AG08395 (cell line): ENCODE measurements at regions not wholly inside any gene's neighbourhood (a gene's known extent, or its start where the extent isn't known, plus 50 kb on each side); places are given as distances from the start of the nearest gene placed in this dataset.
"Not testable (repeated sequence)": the region's sequence is repeated elsewhere in the genome, so short reads cannot be mapped to it uniquely, and the experiment has no call there.

Source experiments
- DNase-seq: peaks from one replicate; pipeline ENCODE4 v3.0.0; 2012; ENCODE audit warnings: mixed read lengths, low spot score

DNA sequence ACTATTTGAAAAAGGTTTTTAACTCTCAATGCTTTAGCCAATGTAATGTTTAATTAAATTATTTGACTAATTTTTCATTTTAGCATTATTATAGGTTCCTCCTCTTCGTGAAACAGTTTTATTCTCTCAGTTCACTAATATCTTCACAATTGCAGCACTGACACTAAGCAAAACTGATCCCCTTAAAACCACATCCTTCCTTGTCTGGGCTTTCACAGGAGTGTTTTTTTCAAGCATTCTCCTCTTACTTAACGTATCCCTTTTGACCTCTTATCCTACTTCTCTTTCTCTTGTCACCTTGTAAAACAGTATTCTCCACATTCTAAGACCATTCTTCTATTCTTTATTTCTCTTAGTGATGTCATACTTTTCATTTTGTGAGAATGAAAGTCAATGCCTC, 112.8 kb downstream of the DSC3 start:
- DNase-seq, result no peak

DNA sequence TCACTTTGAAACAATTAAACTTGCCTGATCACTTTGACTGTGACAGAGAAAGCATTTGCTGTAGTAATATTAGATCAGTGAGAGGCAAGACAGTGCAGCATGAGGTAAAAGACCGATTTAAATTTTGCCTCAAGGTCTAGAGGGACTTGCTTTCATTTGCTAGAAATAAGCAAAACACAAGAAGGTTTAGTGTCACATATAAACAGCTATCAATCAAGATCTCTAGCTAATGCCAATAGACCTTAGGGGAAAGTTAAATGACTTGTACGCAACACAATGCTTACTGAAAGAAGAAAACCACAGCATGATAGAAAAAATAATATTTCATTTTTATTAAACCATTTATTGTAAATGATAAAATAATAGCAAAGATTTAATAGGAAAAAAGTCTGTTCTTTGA, 113.5 kb downstream of the DSC3 start:
- DNase-seq, result no peak

DNA sequence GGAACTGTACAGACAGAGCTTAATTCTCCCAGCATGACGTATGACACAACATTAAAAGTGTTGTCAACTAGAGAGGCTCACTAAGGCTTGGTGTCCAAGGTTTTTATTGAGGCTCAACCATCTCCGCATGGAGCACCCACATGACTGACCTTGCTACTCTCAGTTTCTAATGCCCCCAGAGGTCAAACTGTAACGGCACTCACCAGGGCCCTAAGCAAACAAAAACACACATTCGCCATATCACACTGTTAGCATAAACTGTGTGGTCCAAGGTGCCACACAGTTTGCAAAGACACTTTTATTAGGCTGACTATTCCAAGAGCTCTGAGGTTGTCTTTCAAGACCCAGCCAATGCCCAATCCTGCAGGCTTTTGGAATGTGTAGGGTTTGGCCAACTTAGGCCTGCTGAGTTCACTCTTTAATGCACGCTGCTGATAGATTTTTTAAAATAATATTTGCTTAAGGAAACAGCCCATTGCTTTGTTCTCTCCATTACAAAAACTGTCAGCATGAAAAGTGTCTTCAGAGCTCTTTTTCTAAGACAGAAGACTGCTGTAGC, 114.9 kb downstream of the DSC3 start:
- no peak for DNase-seq

DNA sequence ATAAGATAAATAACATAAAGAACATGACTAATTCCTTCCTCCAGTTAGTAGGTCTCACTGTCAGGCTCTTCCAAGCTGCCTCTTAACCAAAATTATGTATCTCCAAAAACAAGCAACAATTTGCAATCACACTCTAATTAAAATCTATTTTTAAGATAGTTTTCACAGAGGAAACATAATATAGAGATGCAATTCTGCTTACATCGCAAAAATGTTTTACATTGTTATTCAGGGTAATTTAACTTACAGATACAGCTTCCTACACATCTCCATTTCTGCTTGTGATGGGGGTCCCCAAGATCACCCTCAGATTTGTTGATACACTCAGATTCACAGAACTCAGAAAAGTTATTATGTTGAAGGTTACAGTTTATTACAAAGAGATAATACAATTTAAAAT, 115.5 kb downstream of the DSC3 start:
- no peak for DNase-seq

DNA sequence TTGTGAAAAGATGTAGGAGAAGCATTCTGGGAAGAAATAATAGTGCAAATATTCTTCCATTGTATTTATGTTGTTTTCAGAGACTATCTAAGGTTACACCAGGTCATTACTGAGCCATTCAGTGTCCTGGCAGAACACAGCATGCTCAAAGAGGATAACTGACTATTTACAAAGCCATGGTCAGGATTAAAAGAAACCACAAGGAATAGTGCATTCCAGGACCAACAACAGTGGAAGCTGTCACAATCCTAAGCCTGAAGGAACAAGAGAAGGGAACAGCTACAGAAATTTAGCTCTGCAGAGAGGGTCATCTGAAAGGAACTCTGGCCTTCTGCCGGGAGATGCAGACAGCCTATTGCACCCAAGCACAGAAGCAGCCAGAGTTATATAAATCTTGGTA, 116.7 kb downstream of the DSC3 start:
- DNase-seq, result no peak

DNA sequence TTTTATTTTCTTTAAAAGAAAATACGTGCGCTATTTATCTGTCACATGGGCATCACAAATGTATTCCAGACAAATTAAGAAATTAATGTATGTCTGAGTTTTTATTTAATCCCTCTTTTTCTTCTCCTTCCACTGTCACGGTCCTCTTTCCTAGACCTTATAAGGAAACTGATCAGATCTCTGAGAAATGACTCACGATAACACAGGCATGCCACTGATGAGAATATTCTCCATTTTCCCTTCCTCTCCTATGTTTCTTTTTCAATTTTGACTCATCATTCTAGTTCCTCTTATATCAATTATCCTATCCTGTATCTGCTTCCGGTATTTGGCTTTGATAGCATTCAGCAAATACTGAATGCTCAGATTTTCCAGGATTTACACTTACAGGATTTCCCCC, 121.8 kb downstream of the DSC3 start:
- no peak for DNase-seq

DNA sequence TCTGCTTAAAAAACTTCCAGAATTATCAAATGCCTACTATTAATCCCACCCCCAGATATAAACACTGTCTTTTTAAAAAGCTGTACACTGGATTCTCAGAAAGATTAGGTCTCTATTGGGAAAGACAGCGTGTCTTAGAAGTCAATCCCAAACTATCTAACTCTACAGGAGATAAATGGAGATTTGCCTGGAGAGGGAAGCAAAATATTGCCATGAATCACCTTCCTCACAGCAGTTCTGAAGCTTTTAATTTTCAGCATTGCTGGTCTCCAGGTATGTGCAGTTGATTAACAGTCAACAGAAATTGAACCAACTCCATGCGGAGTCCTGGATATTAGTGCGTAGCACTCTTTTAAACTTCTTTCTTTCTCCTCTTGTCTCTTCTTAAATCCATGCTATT, 122.2 kb downstream of the DSC3 start:
- DNase-seq, result no peak

DNA sequence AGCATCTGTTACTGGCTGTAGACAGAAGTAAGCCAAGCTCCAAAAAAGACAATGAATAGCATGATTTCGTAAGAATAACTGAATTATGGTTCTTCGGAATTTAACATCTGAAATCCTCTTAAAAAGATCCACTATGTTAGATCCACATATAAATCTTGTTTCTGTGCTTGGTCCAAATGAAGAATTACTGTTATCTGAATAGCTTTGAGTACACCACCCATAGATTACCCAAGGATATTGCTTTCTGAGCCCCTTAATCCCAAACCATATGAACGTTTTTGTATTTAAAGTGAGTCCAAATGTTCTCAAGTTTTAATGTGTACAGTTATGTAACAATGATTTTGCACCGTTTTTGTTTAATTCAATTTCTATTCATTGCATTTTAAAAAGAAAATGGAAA, 124.9 kb downstream of the DSC3 start:
- DNase-seq, result no peak

DNA sequence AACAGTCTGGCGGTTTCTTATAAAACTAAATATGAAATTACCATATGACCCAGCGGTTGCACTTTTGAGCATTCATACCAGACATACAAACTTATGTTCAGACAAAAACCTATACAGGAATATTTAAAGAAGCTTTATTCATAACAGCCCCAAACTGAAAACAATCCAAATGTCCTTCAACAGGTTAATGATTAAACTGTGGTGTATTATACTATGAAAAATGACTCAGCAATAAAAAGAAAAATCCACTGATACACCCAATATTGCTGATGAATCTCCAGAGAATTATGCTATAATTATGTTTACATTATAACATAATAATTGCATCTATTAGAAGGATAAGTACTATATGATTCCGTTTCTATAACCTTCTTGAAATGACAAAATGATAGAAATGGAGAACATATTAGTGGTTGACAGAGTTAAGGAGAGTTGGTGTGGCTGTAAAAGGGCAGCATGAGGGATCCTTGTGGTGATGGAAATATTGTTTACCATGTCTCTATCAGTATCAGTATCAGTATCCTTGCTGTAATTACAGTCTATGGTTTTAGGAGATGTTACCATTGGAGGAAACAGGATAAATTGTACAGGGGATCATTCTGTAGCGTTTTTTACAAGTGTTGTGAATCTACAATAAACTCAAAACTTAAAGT, 127.1 kb downstream of the DSC3 start:
- no peak for DNase-seq

DNA sequence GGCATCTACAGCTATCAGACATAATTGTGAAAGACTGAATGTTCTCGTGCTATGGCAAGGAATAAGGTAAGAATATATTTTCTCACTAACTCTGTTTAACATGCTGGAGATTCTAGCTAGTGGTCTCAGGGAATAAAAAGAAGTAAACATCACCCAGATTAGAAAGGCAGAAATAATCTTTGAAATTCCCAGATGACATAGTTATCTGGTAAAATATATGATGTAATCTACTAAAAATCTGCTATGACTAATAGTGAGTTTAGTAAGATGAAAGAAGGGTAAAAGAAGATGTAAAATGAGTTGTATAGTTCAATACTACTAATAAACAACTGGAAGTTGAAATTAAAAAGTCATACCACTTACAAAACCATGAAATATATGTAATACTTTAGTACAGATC, 134.2 kb downstream of the DSC3 start:
- DNase-seq, result no peak

DNA sequence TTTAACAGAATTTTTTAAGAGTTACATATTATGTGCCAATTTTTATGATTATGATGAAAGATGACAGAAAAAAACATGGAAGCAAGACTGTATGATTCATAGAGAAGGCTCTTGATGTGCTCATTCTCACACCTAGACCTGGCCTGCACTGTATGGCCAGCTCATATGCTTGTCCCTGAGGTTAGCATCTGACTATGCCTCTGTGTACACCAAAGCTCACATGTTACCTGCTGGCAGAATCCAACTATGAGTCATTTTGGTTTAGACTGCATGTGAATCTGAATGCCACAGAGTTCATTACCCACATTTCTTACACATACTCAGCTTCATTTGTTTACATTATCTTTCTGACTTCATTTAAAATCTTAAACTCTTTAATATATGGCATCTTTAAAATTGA, 139.0 kb downstream of the DSC3 start:
- no peak for DNase-seq

DNA sequence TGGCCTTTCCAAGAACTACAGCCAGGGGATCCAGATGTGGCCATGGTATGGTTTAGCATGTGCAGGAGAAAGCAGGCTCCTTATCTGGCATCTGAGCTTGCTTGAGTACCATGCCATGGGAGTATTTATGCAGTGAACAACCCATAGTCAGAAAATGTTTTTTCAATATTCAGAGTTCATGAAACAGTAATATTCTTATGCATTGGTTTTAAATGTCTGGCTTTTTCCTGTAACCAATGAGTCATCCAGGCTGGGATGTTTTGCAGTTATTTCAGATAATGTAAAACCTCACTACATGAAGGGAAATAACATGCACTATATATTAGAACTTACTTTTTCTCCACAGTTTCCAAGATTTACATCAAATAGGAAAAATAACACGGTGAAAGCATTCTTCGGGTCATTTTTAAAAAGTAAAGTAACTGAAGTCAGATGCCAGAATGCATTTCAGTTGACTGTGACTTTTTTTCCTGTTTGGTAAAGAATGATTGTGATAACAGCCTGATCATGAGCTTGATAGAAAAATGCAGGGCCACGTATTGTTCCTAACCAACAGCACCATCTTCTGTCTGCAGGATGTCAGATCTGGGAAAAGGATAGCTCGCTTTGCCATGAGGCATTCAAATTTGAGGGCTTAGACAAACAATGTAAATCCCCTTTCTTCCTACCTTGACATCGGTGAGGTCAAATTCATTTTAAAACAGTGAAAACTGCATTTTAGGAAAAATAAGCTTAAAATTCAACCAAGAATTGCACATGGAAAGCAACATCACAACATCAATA, 152.8 kb downstream of the DSC3 start:
- DNase-seq, result no peak

DNA sequence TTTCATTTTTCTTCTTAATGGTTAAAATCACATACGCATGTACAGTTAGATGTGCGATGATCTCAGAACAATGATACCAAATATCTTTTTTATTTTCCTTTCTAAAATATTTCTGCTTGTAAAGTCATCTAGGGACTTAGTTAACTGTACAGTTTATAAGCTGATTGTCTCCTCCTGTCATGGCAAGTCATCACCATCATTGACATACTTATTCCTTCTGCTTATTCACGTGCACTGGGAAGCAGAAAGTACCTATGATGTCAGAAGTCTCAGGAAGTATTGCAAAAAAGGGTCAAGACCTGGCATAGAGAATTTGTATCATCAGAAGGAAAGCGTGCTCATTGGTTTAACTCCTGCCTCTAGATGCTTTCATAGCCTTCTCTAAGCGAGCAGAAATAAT, 154.2 kb downstream of the DSC3 start:
- DNase-seq, result no peak

DNA sequence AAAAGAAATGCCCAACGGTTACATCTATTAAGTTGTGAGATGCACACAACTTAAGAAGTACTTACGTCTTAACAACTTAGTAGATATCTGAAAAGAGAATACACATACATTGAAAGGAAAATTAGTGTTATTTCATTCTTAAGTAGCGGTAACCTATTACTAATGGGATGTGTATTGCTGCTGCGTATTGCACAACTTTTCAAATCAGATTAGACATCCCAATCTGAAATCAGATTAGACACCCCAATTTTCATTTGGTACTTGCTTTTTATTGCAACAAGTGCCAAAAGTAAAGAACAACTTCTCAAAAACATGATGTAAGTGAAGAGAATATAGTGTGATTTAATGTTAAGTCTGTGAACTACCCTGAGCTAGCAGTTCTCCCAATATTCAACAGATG, 155.5 kb downstream of the DSC3 start:
- DNase-seq, result no peak

DNA sequence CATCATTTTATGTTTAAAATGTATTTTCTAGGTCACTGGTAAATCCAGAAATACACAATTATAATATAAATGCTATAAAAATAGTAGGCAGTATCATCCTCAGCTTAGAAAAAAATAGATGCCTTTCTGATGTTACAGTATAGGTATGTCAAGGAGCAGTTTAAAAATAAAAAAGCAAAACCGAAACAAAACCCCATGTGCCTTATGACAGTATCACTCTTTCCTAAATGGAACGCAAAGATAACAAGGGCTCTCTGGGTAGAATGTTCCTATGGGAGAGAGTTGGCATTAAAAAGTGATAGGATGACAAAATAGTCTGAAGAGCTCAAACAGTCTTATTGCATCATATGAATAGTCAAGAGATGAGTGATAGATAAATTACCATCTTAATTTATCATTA, 172.1 kb downstream of the DSC3 start:
- DNase-seq, result no peak

DNA sequence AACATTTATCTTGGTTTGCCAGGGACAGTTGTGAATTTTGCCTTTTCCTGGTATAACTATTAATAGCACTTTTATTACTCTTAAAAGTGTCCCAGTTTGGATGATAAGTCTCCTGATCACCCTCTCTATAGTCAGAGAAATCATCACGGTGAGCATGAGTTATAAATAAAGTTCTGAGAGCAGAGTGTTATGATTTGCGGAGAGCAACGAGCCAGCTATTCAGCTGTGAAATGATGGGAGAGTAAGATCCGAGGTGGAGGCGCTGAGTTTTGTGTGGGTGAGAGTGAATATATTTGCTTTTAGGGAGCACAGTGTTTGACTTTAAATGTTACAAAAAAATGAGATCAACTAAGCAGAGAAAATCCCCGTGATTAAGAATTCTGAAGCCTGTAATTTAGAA, 179.6 kb downstream of the DSC3 start:
- no peak for DNase-seq

DNA sequence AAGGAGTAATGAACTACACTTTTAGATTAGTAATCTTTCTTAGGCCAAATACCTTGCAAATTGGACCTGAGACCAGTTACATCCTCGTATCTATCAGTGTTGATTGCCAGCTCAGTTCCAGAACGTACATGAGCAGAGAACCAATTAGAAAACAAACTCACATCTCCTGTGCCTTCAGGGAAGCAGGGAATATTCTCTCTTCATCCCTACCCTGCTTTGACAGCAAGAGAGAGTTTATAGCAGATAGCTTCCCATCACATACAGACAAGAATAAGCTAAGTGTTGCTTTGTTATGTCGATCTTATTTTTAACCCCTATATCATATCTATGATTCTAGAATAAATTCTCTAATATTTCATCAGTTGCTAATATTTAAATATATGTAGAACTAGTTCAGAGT, 181.8 kb downstream of the DSC3 start:
- DNase-seq, result no peak

DNA sequence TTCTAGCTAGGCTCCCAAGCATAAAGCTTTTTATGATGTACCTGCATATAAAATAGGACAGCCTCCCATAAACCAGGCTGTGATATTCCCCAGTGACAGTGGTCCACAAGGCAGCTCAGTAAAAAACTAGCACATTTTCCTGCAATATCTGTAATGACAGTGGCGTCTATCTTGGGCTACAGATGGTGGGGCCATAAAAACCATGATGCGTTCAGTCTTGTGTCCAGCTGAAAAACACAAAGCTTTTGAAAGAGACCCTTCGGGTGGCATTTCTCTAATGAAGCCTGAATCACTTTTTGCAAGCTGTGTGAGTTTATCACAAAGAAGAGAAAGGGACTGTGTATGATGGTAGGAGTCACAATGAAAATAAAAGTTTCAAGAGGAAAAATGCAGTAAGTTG, 183.5 kb downstream of the DSC3 start:
- no peak for DNase-seq

DNA sequence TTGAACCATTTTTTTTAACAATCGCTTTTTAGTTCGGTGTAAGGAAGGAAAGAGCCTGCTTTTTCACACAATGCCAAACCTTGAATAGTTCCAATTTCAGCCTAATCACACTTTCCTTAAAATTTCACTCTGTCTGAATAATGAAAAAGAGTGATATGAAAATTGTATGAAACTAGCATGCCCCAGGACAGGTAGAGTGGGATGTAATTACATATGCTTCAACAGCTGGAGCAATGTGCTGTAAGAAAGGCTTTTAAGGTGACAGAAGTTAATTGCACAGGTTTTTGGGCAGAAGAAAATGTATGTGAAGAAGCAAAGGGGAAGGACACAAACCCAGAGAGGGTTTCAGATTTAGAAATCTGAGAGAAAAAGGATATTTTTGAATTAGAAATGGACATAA, 184.0 kb downstream of the DSC3 start:
- no peak for DNase-seq

DNA sequence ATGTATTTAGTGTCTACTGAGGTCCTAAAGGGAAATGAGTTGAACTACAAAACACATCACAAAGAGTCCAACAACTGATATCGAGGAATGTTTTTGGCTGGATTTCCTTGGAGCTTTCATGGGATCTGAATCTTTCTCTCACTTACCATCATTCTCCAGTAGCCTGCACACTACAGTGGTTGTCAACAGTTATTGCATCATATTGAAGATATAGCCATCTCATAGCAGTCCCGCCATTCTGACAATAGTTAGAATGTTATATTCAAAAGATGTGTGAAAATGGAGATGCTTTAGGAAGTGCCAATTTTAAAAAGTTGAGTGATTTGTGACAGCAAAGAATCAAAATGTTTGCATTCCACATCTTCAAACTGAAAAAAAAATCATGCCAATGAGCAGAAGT, 186.8 kb downstream of the DSC3 start:
- DNase-seq, result no peak

DNA sequence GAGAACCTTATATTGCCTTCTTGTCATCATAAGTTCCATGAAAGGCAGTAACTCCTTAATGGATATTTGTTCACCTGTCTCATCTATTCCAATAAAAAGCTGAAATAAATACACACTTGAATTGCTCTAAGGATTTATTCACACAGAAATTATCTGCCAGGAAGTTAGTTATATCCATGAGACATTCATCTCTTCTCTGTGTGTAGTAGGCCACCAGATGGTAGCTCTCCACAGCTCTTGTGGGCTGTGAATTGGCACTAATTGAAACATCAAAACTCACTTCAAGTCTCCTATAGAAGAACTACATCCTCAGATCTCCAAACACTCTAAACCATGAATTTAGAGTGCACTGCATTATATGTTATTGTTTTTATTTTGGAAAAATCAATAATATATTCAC, 189.6 kb downstream of the DSC3 start:
- DNase-seq, result no peak

DNA sequence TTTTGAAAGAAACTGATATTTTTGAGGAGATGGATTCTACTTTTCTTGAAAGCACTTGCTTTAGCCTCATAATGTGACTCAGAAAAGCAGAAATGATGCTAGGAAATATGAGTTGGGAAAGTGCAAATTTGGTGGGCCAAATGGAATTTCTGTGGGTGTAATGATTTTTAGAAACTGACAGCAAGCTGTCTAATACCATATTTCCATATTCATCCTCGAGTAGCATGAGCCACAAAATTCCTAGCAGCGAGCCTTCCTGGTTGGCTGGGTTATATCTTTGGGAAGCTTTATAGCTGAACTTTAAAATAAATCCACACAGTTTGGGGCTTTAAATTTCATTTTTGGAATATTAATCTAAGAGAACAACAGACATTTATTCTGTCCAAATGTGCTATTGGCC, 190.0 kb downstream of the DSC3 start:
- no peak for DNase-seq

DNA sequence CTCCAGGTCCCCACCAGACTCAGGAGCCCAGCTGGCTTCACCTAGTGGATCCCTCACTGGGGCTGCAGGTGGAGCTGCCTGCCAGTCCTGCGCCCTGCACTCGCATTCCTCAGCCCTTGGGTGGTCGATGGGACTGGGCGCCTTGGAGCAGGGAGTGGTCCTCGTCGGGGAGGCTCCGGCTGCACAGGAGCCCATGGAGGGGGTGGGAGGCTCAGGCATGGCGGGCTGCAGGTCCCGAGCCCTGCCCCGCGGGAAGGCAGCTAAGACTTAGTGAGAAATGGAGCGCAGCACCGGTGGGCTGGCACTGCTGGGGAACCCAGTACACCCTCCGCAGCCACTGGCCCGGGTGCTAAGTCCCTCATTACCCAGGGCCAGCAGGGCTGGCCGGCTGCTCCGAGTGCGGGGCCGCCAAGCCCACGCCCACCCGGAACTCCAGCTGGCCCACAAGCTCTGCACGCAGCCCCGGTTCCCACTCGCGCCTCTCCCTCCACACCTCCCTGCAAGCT, 203.4 kb downstream of the DSC3 start:
- not testable (repeated sequence) for DNase-seq

DNA sequence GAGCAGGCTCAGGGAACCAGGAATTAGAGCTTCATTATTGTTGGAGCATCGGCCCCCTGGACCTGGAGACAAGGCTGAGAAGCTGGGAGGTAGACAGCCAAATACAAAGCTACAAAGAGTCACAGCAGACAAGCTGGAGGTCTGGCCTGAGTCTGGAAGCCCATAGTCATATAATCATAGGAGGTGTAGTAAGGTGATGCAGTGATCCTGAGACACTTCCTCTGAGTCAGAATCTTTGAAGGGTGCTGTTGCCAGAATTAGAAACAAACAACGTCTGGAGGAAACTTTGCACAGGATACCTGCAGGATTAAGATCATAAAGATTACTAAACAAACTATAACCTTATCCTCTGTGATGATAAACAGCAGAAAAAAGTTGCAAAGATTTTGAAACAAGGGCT, 213.8 kb downstream of the DSC3 start:
- DNase-seq, result no peak
